Muscle layer of colon (tissue), 2 donors: ENCODE measurements at regions not wholly inside any gene's neighbourhood (a gene's known extent, or its start where the extent isn't known, plus 50 kb on each side); places are given as distances from the start of the nearest gene placed in this dataset.

Source experiments
- H3K27ac ChIP-seq: one replicate; pipeline ENCODE4 v1.7.0; 2013; ENCODE audit warnings: low read depth, mild to moderate bottlenecking, low read length, moderate library complexity
- H3K27me3 ChIP-seq, 2 donors: one replicate each; pipeline ENCODE4 v1.7.0; 2013; ENCODE audit warnings: low read length in 2 of 2, mild to moderate bottlenecking in 2 of 2; ENCODE audit not compliant: insufficient read depth in 2 of 2, control insufficient read depth in 1 of 2
- H3K36me3 ChIP-seq: one replicate; pipeline ENCODE4 v1.7.0; 2013; ENCODE audit warnings: mild to moderate bottlenecking, low read length; ENCODE audit not compliant: insufficient read depth
- H3K4me1 ChIP-seq: one replicate; pipeline ENCODE4 v1.7.0; 2013; ENCODE audit warnings: mild to moderate bottlenecking, low read length; ENCODE audit not compliant: insufficient read depth
- H3K4me3 ChIP-seq, 2 donors: one replicate each; pipeline ENCODE4 v1.7.0; 2013; ENCODE audit warnings: low read length in 2 of 2, low read depth in 1 of 2, mild to moderate bottlenecking in 1 of 2, moderate library complexity in 1 of 2
- H3K9ac ChIP-seq: one replicate; pipeline ENCODE4 v1.7.0; 2013; ENCODE audit warnings: low read length
- H3K9me3 ChIP-seq: one replicate; pipeline ENCODE4 v1.7.0; 2013; ENCODE audit warnings: mild to moderate bottlenecking, low read length
- donor health status: abdominal sarcoma.
- donor health status: Adenocarcinoma of cecum.

DNA sequence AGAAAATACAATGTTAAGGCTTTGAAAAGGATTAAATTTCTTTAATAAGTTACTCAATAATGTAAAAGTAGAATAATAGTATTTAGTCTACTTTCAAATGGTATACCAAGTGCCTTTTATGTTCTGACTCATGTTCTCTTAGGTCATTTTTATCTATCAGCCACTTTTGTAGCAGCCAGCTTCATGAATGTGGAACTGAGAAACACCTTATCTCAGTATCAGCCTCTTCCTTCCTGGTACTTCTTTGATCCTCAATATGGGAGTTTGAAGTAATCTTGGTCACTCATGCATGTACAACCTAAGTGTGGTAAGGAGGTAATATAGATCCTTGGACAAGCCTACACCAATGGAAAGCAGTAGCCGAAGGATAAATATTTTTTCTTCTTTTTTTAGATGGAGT is 180.4 kb upstream of the NRXN1 start:
- Histone ChIP-seq H3K9me3 (no peaks in the 10 kb centered on the region), H3K4me1 (no peaks in the 10 kb centered on the region), H3K36me3 (no peaks in the 10 kb centered on the region), H3K27me3 (no peaks in the 10 kb centered on the region), H3K9ac (no peak overlapping the region), H3K4me3 (no peak overlapping the region), H3K27ac (no peak overlapping the region)

DNA sequence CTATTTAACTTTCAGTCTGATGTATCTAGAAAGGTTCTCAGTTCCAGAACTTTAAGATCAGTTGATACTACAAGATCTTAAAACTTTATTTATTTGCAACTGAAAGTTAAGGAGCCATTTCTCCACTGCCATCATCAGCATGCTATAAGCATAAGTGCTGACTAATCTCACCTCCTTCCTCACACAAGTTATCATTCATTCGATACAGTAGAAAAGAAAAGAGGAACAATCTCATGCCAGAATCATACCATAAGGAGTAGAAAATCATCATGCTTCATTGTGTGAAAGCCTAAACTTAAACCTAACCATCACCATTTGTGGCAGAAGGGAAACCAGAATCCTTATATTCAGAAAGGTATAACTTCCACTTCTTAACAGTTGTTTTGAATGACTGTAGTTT is 176.6 kb upstream of the NRXN1 start:
- Histone ChIP-seq H3K4me1 (no peaks in the 10 kb centered on the region), H3K4me3 (no peak overlapping the region), H3K27ac (no peak overlapping the region), H3K36me3 (no peaks in the 10 kb centered on the region), H3K9me3 (no peaks in the 10 kb centered on the region), H3K27me3 (no peaks in the 10 kb centered on the region), H3K9ac (no peak overlapping the region)

DNA sequence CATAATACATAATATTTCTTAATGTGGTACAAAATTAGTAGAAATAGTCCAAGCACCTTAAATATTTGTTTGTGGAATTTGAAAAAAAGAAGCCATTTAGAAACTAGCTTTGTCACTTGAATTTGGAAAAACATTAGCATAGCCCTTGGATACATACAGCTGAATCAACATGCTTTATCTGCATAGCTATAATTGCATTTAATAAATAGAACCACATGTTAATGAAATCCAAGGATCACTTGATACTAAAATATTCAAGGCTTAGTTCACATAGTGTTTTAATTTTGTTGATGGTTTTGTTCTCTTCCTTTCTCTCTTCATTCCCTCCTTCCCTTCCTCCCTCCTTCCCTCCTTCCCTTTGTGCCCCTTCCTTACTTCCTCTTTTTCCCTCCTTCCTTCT is 169.4 kb upstream of the NRXN1 start:
- Histone ChIP-seq H3K4me3 (no peak overlapping the region), H3K27ac (no peak overlapping the region), H3K36me3 (no peaks in the 10 kb centered on the region), H3K9ac (no peak overlapping the region), H3K4me1 (no peaks in the 10 kb centered on the region), H3K27me3 (no peaks in the 10 kb centered on the region), H3K9me3 (no peaks in the 10 kb centered on the region)

DNA sequence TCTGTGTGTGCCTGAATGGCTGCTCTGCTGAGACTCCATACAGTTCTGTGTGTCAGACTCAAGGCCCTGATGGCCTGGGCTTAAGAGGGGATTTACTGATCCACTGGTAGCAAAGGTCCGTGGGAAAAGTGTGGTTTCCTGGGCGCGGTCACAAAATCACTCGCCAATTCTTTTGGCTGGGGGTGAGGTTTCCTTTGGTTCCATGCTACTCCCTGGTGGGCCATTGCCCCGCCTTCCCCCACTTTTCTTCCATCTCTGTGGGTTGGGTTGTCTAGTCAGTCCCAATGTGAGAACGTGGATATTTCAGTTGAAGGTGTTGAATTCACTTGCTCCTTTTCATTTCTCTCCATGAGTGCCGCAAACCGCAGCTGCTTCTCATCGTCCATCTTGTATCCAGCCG is 162.7 kb upstream of the NRXN1 start:
- Histone ChIP-seq H3K27me3 (no peaks in the 10 kb centered on the region), H3K27ac (no peak overlapping the region), H3K9me3 (no peaks in the 10 kb centered on the region), H3K36me3 (no peaks in the 10 kb centered on the region), H3K4me3 (no peak overlapping the region), H3K4me1 (no peaks in the 10 kb centered on the region), H3K9ac (no peak overlapping the region)

DNA sequence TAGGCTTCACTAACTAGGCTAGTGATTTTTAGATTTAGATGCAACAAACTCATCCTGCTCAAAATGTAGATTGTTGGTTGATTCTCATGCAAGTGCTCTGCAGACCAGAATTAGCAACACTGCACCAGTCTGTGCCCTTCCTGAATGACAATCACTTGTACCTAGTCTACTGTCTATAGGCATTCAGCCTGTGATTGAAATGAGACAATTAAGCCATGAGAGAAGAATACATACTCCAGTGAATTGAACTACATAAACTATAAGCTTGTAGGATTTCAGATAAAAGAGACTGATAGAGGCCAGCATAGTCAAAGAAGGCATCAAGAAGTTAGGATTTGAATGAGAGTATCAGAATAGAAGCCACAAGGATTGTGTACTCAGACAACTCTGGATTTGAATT is 138.3 kb upstream of the NRXN1 start:
- H3K4me1 ChIP-seq = no peaks in the 10 kb centered on the region
- H3K4me3 ChIP-seq = no peak overlapping the region
- H3K27ac ChIP-seq = no peak overlapping the region

DNA sequence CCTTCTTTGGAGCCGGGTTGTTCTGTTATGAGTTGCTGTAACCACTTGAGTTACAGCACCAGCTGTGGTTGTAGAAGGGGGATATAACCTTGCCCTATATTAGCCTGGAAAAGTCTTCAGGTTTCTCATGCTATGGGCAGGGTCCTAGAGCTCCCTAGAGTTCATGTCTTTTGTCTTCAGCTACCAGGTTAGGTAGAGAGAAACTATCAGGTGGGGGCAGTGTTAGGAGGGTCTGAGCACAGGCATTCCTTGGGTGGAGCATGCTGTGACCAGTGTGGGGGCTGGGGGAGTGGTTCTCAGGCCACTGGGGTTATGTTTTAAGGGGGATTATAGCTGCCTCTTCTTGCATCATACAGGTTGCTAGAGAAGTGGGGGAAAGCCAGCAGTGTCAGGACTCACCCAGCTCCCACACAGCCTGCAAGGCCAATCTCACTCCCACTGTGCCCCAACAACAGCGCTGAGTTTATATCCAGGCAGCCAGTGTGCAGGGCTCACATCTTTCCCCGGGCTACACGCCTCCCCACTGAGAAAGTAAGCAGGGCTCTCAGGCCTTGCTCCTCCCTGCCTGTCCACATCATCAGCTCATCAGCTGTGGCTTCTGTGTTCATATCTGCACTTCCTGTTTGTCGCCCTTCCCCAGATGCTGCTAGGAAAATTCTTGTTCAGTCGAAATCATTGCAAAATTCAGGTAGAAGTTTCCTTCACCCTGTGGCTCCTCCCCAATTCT is 133.8 kb upstream of the NRXN1 start:
- Histone ChIP-seq H3K9ac (no peak overlapping the region), H3K36me3 (no peaks in the 10 kb centered on the region)

More for the DNA sequence above, 138.3 kb upstream of the NRXN1 start:
- Histone ChIP-seq H3K9ac (no peak overlapping the region), H3K9me3 (no peaks in the 10 kb centered on the region), H3K36me3 (no peaks in the 10 kb centered on the region), H3K27me3 (no peaks in the 10 kb centered on the region)

DNA sequence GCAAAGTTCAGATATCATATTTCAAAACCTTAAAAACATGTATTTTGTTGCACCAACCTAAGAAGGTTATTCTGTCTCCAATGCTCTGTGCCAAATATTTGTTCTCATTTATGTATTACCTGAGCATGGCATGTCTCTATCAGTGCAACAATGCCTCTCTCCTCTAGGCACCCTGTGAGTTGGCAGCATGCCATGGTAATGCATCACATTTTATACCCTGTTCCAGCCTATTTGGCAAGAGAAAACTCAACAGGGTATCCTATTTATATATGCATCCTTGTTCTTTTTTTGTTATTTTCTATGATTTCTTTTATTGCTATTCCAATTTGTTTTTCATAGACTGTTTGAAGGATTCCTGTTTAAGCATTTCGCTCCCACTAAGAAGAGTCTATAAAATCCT is 126.3 kb upstream of the NRXN1 start:
- Histone ChIP-seq H3K9ac (no peak overlapping the region), H3K27me3 (no peaks in the 10 kb centered on the region), H3K9me3 (no peaks in the 10 kb centered on the region), H3K4me3 (no peak overlapping the region), H3K4me1 (no peaks in the 10 kb centered on the region), H3K36me3 (no peaks in the 10 kb centered on the region), H3K27ac (no peak overlapping the region)

More for the DNA sequence above, 133.8 kb upstream of the NRXN1 start:
- Histone ChIP-seq H3K4me3 (no peak overlapping the region), H3K9me3 (no peaks in the 10 kb centered on the region), H3K4me1 (no peaks in the 10 kb centered on the region), H3K27ac (no peak overlapping the region), H3K27me3 (no peaks in the 10 kb centered on the region)

DNA sequence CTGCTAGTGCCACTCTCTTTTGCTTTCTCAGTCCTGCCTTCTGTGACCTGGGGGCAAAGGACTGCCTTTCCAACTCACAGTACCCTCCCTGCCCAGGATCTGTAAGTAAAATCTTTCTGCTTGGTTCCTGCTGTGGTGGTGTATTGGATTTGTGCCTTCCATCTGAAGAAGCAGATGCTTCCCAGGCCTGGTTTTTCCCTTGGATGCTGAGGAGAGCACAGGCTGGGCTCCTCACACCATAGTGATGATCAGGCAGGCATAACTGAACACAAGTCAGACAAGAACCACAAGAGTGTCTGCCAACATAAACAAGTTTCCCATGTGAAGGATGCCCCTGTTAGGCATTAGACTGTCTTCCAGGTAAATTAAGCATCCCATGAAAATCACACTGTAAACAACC is 121.3 kb upstream of the NRXN1 start:
- Histone ChIP-seq H3K4me3 (no peak overlapping the region), H3K36me3 (no peaks in the 10 kb centered on the region), H3K27ac (no peak overlapping the region), H3K27me3 (no peaks in the 10 kb centered on the region), H3K9ac (no peak overlapping the region), H3K9me3 (no peaks in the 10 kb centered on the region), H3K4me1 (no peaks in the 10 kb centered on the region)

DNA sequence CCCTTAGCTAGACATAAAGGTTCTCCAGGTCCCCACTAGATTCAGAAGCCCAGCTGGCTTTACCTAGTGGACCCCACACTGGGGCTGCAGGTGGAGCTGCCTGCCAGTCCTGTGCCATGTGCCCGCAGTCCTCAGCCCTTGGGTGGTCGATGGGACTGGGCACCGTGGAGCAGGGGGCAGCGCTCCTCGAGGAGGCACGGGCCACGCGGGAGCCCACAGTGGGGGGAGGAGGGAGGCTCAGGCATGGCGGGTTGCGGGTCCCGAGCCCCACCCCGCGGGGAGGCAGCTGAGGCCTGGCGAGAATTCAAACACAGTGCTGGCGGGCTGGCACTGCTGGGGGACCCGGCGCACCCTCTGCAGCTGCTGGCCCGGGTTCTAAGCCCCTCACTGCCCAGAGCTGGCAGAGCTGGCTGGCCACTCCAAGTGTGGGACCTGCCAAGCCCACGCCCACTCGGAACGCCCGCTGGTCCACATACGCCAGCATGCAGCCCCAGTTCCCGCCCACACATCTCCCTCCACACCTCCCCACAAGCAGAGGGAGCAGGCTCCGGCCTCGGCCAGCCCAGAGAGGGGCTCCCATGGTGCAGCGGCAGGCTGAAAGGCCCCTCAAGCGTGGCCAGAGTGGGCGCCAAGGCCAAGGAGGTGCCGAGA is 119.7 kb upstream of the NRXN1 start:
- H3K27me3 ChIP-seq = no peaks in the 10 kb centered on the region
- no peak overlapping the region for H3K4me3 ChIP-seq
- H3K27ac ChIP-seq = no peak overlapping the region
- H3K9ac ChIP-seq = no peak overlapping the region
- no peaks in the 10 kb centered on the region for H3K9me3 ChIP-seq
- no peaks in the 10 kb centered on the region for H3K36me3 ChIP-seq
- H3K4me1 ChIP-seq = no peaks in the 10 kb centered on the region

DNA sequence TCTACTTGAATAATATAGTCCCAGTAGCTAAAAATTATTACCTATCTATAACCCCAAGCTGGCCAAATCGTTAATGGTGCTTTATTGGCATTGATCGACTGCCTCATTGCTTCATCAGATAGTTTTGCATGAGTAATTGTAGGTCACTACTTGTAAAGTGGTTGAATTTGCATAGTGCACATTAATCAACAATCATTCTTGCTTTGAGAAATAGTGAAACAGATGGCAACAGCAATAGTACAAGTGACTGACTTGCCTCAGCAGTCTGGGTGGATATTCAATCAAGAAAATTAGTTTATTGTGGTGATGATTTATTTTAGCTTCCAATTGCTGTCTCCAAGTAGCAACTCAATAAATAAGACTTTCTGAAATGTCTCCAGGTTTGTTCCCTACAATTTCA is 117.8 kb upstream of the NRXN1 start:
- H3K27ac ChIP-seq = no peak overlapping the region
- no peaks in the 10 kb centered on the region for H3K27me3 ChIP-seq
- H3K4me3 ChIP-seq = no peak overlapping the region
- no peaks in the 10 kb centered on the region for H3K4me1 ChIP-seq
- no peaks in the 10 kb centered on the region for H3K36me3 ChIP-seq
- no peaks in the 10 kb centered on the region for H3K9me3 ChIP-seq
- H3K9ac ChIP-seq = no peak overlapping the region

DNA sequence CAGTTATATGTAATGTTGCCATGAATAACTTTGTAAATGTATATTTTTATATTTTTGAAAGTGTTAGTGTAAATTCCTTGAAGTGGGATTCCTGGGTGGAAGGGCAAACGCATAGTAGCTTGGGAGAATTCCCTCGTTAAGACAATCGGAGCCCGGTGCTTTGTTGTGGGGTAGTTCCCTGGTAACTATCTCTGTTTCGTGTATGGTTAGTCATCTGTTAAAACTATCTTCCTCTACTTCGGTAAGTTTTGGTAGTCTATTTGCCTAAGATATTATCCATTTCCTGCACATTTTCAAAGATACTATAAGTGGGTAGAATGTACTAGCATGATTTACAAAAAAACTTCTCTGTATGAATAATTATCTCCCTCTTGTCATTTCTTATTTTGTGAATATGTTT is 113.8 kb upstream of the NRXN1 start:
- Histone ChIP-seq H3K27ac (no peak overlapping the region), H3K9ac (no peak overlapping the region), H3K9me3 (no peaks in the 10 kb centered on the region), H3K4me3 (no peak overlapping the region), H3K27me3 (no peaks in the 10 kb centered on the region), H3K4me1 (no peaks in the 10 kb centered on the region), H3K36me3 (no peaks in the 10 kb centered on the region)

DNA sequence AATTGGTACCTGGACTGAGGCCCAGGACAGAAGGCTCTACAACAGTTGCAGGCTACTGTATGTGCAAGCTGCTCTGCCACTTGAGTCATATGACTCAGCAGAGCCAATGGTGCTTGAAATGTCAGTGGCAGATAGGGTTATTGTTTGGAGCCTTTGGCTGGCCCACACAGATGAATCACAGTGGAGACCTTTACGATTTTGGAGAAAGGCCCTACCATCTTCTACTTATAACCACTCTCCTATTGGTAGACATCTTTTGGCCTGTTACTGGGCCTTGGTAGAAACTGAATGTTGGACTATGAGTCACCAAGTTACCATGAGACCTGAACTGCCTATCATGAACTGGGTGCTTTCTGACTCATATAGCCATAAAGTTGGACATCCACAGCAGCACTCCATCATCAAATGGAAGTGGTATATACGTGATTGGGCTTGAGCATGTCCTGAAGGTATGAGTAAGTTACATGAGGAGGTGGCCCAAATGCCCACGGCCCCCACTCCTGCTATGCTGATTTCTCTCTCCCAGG is 88.9 kb upstream of the NRXN1 start:
- Histone ChIP-seq H3K36me3 (no peaks in the 10 kb centered on the region), H3K9me3 (no peaks in the 10 kb centered on the region), H3K27ac (no peak overlapping the region), H3K27me3 (no peaks in the 10 kb centered on the region), H3K9ac (no peak overlapping the region), H3K4me3 (no peak overlapping the region), H3K4me1 (no peaks in the 10 kb centered on the region)
